ENCODE measurements at regions not wholly inside any gene's neighbourhood (a gene's known extent, or its start where the extent isn't known, plus 50 kb on each side); places are given as distances from the start of the nearest gene placed in this dataset.

DNA sequence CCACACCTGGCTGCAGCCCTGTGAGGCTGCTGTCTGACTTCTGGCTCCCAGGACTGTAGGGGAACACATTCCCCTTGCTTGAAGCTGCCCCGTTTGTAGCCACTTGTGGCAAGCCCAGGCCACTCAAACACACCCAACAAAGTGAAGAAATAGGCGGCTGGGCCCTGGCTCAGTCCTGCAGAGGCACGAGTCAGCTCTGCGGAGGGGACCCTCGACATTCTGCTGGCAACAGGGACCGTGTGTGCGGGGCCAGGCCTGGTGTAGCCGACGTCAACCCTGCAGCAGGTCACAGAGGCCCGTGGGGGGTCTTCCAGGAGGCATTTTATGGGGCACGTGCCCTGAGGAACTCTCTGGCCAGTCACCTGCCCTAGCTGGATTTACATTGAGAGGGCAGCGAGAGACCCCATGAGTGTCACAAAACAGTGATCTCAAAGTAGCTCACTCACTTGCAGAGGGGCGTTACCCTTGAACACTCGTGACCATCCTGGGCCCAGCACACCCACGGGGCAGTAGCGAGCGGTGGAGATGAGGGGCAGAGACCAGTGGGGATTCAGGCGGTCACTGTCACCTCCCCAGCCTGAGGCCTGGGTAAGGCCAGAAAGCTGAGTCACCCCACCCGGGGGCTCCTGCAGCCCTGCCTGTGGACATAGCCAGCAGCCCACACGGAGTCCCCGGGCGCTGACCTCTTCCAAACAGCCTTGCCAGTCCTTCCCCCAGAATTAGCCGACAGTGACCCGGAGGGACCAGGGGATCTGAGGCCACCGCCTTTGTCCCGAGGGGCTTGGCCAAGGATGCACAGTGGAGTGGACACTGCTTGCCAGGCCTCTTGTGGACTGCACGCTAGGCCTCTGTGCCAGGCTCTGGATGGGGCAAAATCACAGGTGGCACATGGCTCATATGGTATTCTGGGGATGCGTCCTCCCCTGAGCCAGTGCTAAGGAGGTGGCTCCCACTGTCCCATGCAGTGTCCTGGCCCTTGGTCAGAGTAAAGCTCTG lies 139.5 kb downstream of the CTTN start:
- no peak for DNase-seq

DNA sequence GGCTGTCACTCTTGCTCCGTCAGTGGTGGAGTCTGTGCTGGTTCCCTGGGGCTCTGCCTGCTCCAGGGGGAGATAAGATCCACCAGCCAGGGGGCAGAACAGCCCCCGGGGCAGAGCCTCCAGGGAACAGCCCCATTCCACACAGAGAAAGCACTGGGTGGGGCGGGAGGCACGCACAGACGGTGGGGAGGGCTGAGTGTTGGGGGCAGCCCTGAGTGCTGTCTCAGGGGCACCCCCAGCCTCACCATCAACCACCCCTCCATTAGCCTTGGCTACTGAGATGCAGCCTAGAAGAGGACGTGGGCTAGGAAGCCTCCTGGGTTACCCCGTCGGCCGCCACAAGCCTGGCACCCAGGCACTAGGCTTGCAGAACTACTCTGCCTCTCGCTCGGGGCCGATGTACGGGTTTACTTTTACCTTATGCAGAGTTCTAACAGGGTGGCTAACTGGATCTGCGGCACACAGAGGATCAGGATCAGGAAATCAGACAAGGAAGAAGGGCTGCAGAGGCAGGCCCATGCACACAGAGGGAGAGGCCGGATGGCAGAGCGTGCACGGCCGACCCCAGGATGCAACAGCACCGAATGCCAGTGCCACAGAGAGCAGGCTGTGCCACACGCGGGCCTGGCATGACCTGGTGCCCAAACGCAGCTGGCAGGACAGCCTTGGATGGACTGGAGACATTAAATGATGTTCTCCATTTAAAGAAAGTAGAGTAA lies 140.5 kb downstream of the CTTN start:
- no peak for DNase-seq

DNA sequence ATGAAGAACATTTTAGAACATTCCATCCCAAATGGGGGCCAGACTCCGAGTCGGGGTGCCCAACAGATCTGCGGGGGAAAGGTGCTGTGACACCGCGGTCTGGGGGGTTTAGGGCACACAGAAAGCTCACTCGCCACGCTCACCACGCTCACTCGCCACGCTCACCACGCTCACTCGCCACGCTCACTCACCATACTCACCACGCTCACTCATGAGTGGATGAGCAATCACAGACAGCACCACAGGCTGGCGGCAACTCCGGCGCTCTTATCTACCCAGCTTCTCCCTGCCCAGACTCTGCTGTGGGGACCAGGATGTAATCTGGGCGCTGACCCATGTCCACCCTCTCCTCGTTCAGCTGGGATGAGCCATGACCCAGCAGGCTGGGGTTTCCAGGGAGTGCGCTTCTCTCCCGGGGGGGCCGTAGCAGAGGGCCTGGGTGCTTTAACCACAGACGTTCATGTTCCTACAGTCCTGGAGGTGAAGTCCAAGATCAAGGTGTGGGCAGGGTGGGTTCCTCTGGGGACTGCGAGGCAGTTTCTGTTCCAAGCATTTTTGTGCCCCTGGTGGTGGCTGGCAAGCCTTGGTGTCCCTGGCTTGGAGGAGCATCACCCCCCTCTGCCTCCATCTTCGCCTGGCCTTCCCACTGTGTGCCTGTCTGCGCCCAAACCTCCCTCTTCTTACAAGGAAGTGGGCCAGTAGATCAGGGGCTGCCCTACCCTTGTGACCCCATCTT lies 141.2 kb downstream of the CTTN start:
- DNase-seq, result no peak

DNA sequence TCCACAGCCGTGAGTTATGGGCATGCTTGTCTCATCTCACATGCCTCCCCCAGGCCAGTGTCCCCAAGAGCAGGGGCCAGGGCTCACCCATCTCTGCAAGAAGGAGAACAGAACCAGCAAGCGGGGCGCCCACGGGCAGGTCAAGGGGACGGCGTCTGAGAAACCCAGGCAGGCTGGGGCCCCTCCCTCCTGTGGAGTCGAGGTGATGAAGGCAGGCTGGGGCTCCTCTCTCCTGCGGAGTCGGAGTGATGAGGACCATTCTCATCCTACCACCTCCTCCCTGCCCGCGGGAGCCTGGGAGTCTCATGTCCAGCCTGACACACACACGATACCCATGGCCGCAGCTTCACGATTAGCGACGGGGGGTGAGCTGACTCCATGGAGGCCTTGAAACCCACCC lies 141.9 kb downstream of the CTTN start:
- no peak for DNase-seq

DNA sequence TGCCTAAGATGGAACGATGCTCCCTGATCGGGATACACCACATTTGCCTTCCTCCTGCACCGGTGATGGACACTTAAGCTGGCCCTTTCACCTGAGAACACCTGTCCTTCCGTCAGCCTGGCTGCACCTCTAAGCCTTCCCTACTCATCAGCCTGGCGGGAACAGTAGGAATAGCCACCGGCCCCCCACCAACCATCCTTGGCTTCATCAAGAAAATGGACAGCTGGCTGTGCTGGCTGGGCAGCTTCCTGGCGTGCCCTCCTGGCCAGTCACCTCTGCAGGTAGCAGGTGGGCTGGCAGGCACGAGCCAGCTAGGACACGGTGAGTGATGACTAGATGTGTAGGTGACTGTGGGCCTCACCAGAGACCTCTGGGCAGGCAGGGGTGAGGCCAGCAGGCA lies 142.8 kb downstream of the CTTN start:
- DNase-seq, result no peak

DNA sequence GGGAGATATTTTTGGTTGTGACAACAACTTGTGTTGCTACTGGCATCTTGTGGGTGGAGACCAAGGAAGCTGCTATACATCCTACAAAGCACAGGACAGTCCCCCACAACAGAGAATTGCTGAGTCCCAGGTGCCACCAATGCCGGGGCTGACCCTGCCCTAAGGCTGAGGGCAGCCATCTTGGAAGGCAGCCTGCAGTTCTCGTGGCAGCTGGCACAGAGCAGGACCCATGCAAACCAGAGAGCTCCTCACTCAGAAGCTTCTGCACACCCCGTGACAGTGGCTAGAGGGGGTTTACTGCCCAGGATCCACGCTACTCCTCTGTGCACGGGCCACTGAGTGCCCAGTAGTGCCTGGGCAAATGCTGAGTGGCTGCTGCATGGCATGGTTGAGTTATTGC lies 143.4 kb downstream of the CTTN start:
- DNase-seq, result no peak

DNA sequence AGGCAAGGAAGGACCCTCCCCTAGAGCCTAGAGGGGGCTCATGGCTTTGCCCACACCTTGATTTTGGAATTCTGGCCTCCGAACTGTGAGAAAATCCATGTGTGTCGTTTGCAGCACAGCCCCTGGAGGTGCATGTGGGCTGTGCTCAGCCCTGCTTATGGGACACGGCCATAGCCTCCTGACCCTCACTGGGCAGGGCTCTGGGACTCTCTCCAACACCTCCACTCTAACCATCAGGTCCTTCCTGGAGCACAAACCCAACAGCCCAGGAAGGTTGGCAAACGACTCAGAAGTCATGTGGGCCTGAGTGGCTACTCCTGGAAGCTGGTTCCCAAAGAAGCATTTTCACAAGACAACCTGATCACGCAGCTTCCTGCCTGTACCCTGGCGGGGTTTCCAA lies 144.1 kb downstream of the CTTN start:
- no peak for DNase-seq

DNA sequence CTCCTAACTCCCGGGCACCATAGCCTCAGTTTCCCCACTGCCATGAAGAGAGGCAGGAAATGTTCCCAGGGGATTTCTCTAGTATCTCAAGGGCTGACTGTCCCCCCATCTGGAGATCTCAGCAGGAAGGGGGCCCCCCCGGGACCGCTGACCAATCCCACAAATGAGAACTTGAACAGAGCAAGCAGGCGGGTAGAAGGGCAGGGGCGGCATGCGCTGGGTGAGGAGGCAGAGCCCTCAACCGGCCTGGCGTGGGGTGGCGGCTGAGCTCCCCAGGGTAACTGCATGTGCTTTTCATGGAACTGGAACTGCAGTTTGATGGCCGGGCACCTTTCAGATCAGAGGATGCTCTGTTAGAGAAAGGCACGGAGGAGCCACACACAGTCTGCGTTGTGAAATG lies 144.5 kb downstream of the CTTN start:
- DNase-seq, result no peak

DNA sequence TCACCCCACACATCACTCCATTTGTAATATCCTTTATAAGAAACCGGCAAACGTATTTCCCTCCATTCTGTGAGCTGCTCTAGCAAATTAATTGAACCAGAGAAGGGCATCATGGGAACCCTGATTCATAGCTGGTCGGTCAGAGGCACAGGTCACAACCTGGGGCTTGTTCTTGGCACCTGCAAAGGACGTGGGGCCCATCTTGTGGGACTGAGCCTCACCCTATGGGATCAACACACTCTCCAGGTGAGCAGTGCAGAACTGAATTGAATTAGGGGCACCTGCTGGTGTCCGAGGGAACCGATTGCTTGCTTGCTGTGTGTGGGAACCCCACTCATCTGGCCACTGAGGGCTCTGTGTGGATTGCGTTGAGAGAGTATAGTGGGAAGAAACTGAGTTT lies 145.3 kb downstream of the CTTN start:
- DNase-seq, result no peak

DNA sequence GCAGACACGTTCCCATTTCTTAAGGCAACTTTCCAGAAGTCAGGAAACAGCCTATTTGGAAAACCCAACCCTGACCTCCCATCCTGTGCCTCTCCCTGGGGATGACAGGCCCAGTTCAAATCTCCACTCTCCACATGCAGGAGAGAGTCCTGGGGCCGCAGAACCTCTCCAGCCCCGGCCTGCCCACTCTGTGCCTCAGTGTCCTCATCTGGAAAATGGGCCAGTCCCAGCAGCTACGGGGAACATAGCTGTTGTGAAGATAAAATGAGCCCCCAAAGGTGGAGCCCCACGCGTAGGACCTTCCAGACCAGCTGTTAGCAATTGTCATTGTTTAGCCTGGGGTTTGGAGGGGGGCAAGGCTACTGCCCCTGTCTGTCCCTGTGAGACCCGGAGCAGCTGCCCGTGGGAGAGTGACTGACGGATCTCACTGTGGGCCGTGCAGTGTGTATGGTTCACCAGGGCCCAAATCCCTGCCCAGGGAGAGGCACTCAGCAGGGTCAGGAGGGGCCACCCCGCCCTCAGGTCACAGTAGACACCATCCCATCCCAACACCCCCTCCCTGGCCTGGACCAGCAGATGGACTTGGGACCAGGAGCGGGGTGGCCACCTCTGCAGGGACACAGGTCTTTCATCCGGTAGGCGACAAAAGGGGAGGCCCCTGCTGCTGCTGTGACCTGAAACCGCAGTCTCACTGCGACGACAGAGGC lies 145.9 kb downstream of the CTTN start:
- DNase-seq, result no peak

DNA sequence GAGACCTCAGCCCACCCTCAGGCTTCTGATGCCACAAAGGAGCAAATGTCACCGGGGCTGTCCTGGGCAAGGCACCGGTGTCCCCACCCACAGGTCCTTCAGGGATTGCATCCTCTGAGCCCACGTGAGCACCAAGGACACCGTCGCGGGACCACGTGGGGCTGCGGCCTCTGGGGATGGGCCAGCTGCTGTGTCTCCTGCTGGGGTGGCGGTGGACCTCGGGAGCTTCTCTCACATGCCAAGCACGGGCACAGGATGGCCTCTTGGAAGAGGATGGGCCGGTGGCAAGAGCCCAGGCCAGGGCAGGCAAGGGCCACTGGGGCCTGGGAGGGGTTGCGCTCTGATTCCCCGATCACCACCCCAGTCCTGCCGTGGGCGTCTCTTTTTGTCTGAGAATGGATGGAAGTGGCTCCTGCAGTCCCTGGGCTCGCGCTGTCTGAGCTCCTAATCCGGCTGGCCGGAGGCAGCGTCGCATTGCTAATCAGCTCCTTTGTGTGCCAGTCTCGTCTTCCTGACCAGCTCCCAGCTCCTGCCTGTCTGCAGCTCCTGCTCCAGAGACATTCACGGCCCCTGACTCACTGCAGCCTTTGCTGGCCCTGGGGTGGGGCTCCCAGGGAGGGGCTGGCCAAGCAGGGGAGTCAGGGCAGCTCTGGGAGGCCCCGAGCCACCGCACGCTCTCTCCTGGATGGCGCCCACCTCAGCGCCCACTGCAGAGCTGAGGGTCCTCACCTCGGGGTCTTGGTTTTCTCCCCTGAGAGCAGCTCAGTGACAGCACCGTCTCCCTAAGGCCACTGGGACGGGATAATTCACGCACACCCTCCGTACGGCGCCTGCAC lies 146.7 kb downstream of the CTTN start:
- no peak for DNase-seq

DNA sequence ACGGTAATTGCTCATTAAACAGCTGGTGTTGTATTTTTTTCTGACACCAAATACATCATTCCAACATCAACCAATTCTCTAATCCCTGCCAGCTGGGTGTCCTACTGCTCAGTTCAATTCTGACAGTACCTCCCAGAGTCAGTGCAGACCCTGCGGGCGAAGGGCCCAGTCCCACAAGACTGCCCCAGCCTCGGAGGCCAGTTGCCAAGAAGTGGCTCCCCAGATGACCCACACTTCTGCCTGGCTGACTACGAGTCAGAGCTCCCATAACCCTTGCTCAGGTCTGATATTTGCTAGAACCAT lies 147.2 kb downstream of the CTTN start:
- no peak for DNase-seq

DNA sequence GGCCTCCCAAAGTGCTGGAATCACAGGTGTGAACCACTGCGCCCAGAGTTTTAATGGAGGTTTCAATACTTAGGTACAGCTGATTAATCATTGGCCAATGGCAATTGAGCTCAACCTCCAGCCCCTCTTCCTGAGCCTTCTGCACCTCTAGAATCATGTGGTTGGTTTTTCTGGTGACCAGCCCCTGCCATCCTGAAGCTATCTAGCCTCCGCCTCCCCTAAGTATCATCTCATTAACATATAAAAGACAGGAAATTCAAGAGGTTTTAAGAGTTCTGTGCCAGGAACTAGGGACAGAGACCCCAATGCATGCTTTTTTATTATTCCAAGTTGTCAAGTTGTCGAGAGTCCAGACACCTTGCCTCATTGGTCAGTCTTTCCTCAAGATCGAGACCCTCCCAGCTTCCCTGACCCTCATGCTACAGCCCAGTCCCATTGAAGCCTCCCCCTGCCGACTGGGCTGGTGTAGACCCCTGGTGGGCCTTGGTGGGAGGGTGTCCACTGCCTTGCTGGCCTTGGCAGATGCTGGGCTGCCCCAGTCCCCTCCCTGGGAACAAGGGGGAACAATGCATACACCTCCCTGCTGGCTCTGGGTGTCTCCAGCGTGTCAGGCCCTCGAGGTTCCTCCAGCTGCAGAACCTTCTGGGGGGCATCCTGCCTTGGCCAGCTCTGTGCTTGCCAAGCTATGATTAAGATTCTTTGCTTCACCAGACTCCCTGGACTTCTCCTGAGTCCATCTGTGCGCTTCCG lies 148.0 kb downstream of the CTTN start:
- no peak for DNase-seq

DNA sequence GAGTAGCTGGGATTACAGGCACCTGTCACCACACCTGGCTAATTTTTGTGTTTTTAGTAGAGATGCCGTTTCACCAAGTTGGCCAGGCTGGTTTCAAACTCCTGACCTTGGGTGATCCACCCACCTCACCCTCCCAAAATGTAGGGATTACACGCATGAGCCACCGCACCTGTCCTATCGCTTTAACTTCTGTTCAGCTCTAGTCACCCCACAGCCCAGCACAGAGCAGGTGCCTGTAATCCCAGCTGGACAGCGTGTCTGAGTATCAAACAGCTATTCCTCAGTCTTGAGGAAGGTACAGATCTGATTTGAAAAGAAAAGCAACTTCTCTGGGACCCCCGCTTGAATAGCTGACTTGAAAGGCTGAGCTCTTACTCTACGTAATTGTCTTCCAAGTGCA lies 149.1 kb downstream of the CTTN start:
- DNase-seq, result no peak

DNA sequence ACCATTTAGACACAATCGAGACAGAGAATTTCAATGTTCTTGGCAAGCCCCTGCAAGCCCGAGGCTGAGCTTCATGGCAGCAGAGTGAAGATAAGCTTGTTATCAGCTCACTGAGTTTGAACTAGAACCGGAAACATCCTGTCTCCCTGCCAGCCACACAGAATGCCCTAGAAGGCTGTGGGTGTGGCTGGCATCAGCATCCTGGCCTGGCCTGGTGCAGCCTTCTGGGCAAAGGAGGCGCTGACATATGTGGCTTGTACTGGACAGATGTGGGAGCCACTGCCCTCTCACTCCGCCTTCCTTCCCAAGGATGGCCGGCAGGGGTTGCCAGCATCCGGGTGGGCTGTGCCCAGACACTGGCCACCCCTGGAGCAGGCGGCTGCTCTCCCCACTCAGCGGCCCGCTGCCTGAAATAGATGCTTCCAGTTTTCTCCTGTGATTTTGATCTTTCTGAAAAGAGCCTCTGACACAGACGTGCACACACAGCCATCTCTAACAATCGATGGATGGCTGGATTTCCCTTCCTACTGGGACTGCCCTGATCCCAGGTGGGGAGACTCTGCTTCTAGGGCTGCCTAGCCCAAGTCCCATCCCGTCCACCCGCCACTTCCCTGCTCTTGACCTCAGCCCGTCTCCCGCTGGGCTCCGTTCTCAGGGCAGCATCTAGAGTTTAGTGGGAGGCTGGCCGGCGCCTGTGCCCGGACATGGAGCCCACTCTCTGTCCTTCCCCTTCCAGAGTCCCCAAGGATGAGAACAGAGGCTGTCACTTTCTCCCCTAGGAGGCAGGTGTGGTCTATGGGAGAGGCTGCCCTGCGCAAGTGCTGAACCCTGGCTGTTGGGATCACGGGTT lies 149.7 kb downstream of the CTTN start:
- DNase-seq, result no peak

DNA sequence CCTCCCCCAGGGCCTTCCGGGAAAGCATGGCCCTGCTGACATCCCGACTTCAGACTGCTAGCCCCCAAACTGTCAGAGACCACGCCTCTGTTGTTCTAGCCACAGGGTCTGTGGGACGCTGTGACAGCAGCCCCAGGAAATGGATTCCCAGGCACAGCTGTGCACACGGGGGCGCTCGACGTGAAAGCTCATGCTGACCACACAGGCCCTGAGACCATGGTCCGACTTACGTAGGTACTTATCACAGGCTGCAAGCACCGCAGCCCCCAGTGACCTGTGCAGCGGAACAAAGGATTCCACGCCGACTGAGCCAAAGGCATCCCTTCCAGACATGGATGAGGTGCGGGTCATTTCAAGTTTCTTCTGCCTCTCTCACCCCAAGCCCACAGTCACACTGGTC lies 150.6 kb downstream of the CTTN start:
- no peak for DNase-seq

DNA sequence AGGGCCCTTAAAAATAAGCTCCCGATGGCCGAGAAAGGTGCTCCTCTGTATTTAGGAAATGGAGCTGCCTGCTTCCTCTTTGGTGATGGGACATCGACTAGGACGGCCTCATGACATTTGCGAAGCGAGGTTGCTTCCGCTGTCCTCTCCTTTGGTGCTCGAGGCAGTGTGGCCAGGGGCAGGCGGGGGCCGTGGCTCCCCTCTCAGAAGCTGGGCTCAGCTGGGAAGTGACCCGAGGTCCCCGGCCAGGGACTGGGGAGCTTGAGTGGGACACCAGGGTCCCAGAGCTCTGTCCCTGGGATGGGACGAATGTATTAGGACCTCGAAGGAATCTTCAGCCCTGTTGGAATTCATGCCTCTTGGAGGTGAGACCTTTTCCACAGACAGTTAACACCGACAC lies 151.1 kb downstream of the CTTN start:
- no peak for DNase-seq

DNA sequence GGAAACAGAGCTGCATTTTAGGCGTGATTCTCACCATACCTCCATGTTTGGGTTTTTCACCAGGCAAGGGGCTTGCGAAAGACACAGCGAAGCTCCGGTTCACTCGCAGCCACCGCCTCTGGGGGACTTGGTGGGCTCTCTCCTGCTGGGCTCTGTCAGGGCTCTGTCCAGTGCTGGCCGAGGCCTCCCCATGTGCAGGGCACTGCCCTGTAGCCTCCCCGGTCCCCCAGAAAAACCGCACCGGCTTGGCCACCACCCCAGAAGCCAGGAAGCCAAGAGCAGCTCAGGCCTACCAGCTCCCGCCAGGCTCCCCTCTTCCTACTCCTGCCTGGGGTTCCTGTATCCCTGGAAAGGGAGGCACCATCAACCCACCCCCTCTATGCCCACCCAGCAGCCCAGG lies 151.5 kb downstream of the CTTN start:
- DNase-seq, result no peak

DNA sequence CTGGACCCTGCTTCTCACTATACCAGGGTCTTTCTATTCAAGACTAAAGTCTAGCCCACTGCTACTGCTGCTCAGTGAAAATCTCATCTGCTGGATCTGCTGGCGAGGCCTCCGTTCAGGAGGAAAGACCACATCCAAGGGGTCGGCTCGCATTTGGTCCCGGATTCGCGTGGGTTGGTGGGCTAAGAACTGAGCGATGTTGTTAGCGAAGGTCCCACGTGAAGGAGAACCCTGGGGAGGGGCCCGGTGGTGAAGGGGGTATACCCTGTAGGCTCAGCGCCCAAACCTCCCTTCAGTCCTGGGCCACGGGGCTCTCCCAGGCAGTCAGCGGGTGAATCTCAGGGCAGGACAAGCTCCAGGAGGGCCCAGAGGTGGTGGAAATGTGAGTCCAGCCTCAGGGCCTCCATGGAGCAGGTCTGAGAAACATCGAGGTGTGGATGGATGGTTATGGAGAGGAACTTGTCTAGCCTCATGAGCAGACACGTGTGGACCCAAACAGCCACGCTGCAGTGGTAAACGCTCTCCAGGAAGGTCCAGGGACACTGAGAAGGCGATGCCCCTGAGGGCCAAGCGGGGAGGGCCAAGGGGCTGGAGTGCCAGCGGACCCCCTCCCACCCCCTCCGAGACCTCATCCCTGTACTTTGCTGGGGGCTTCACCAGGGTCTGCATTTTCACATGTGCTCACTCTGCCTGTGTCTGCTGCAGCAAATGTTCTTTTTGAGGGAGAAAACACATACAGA lies 152.3 kb downstream of the CTTN start:
- no peak for DNase-seq
